Endothelial cell of umbilical vein (primary cell): ENCODE measurements at regions not wholly inside any gene's neighbourhood (a gene's known extent, or its start where the extent isn't known, plus 50 kb on each side); places are given as distances from the start of the nearest gene placed in this dataset.

Experiments
- BruUV-seq: library from RNA; stranded (reverse); fragments of 400-500 nt; replicated peaks from 2 replicates; lab custom pipeline; 2021; lab: Mats Ljungman, UMichigan
- CTCF ChIA-PET: fragments of 300-600, 350-600 bp; sonication (Branson Sonifier 250); formaldehyde crosslinking; loops from one replicate; lab custom pipeline; 2021; ENCODE audit warnings: antibody characterized with exemption, inconsistent platforms; lab: Charles Lee
- POLR2A ChIA-PET: fragments of 300-600, 350-600 bp; sonication (Branson Sonifier 250); formaldehyde crosslinking; loops from one replicate; lab custom pipeline; 2021; ENCODE audit warnings: antibody characterized with exemption, inconsistent platforms; lab: Charles Lee
- DNase-seq: peaks from one replicate; pipeline ENCODE4 v3.0.0-alpha.2; 2011; ENCODE audit warnings: low read depth, low spot score
- FAIRE-seq: peaks from 2 replicates; lab custom pipeline; 2011; peaks lifted over from hg19 to GRCh38; lab: Jason Lieb, UNC
- H2AFZ ChIP-seq: 2 replicates; pipeline ENCODE4 v1.6.0; 2012; ENCODE audit warnings: low read depth, low read length, control low read depth, inconsistent platforms
- H3K27ac ChIP-seq: 2 replicates; pipeline ENCODE4 v1.5.1; 2011; ENCODE audit warnings: low read depth, mild to moderate bottlenecking, control low read depth, low read length, moderate library complexity; ENCODE audit not compliant: insufficient read depth
- H3K27me3 ChIP-seq, 2 experiments: 2 replicates each; pipeline versions ENCODE4 v1.6.0 to v1.6.1; 2011; ENCODE audit warnings: low read length in 2 of 2, mixed read lengths in 1 of 2; ENCODE audit not compliant: control insufficient read depth in 2 of 2, insufficient read depth in 2 of 2
- H3K36me3 ChIP-seq, 2 experiments: 2 replicates in 1 of 2; 3 replicates in 1 of 2; pipeline ENCODE4 v1.5.1; 2011; ENCODE audit warnings: low read length in 2 of 2, mild to moderate bottlenecking in 1 of 2, moderate library complexity in 1 of 2; ENCODE audit not compliant: control insufficient read depth in 2 of 2, insufficient read depth in 2 of 2; ENCODE audit errors: extremely low read depth in 1 of 2
- H3K4me1 ChIP-seq: 3 replicates; pipeline ENCODE4 v1.5.1; 2011; ENCODE audit warnings: mild to moderate bottlenecking, low read length; ENCODE audit not compliant: control insufficient read depth, insufficient read depth; ENCODE audit errors: extremely low read depth
- H3K4me2 ChIP-seq: 2 replicates; pipeline ENCODE4 v1.6.1; 2011; ENCODE audit warnings: low read length, control low read depth, mixed read lengths; ENCODE audit not compliant: insufficient read depth
- H3K4me3 ChIP-seq, 3 experiments: fragments of 200-600 bp in 1 of 3; sonication (generic), shearing (Covaris generic) in 1 of 3; replicated peaks in 1 of 3; 2 replicates each; pipeline ENCODE4 v1.5.1; 2011 to 2016; ENCODE audit warnings: control low read depth in 3 of 3, low read length in 3 of 3, mild to moderate bottlenecking in 2 of 3, inconsistent platforms in 1 of 3, low read depth in 1 of 3, moderate library complexity in 1 of 3; ENCODE audit not compliant: insufficient read depth in 1 of 3
- H3K79me2 ChIP-seq: 2 replicates; pipeline ENCODE4 v1.6.0; 2012; ENCODE audit warnings: low read length, inconsistent platforms; ENCODE audit not compliant: control insufficient read depth, insufficient read depth
- H3K9ac ChIP-seq: replicated peaks from 2 replicates; pipeline ENCODE3; 2011; ENCODE audit warnings: low read length, control low read depth; ENCODE audit not compliant: insufficient read depth; ENCODE audit errors: extremely low read depth
- H3K9me1 ChIP-seq: replicated peaks from 3 replicates; pipeline ENCODE4 v1.6.0; 2011; ENCODE audit warnings: mild to moderate bottlenecking, low read length; ENCODE audit not compliant: control insufficient read depth, insufficient read depth; ENCODE audit errors: extremely low read depth
- H3K9me3 ChIP-seq: replicated peaks from 2 replicates; pipeline ENCODE4 v1.5.1; 2012; ENCODE audit warnings: low read length, inconsistent platforms; ENCODE audit not compliant: control insufficient read depth, insufficient read depth
- H4K20me1 ChIP-seq: replicated peaks from 2 replicates; pipeline ENCODE3; 2011; ENCODE audit warnings: mild to moderate bottlenecking, low read length; ENCODE audit not compliant: control insufficient read depth, insufficient read depth; ENCODE audit errors: extremely low read depth
- EZH2 ChIP-seq: IDR thresholded peaks from 2 replicates; pipeline ENCODE4 v1.6.1; 2012; ENCODE audit warnings: borderline replicate concordance, low read depth, mild to moderate bottlenecking, moderate library complexity, low read length, inconsistent platforms; ENCODE audit not compliant: severe bottlenecking
- FOS ChIP-seq: IDR thresholded peaks from 2 replicates; pipeline ENCODE4 v1.6.1; 2011; ENCODE audit warnings: mild to moderate bottlenecking, low read length, moderate library complexity, borderline replicate concordance; ENCODE audit not compliant: insufficient read depth
- GATA2 ChIP-seq: IDR thresholded peaks from 2 replicates; pipeline ENCODE4 v1.7.0; 2011; ENCODE audit warnings: low read depth, mild to moderate bottlenecking, moderate library complexity, mixed read lengths, low read length; ENCODE audit not compliant: insufficient read length, insufficient read depth
- JUN ChIP-seq: IDR thresholded peaks from 2 replicates; pipeline ENCODE4 v1.6.1; 2011; ENCODE audit warnings: borderline replicate concordance, low read depth; ENCODE audit not compliant: insufficient read length, insufficient read depth
- MYC ChIP-seq: IDR thresholded peaks from one replicate; pipeline ENCODE4 v1.6.1; 2011; ENCODE audit warnings: mild to moderate bottlenecking, low read depth, low read length
- POLR2A ChIP-seq: IDR thresholded peaks from 2 replicates; pipeline ENCODE4 v1.6.1; 2012; ENCODE audit warnings: low read depth, mild to moderate bottlenecking, control low read depth, low read length
- POLR2AphosphoS5 ChIP-seq: IDR thresholded peaks from 2 replicates; pipeline ENCODE4 v1.6.1; 2012; ENCODE audit warnings: low read depth, mild to moderate bottlenecking, control low read depth, low read length, moderate library complexity; ENCODE audit not compliant: insufficient read depth
- dilution Hi-C: fragments of 300-500 bp; cut with MboI; formaldehyde crosslinking; loops from one replicate; pipeline ENCODE4 v1.15.0; 2019; ENCODE audit warnings: low sequenced_read_pairs; ENCODE audit not compliant: extremely low pct_ligation_motif_present
- intact Hi-C: fragments of 100-400 bp; cut with micrococcal nuclease; formaldehyde crosslinking; loops from one replicate; pipeline ENCODE4 v1.10.0; 2022
- TF ChIP-seq, protein P1 (sequence below): IDR thresholded peaks from 2 replicates; pipeline ENCODE4 v1.6.1; 2011; ENCODE audit not compliant: insufficient read depth, insufficient read length
- TF ChIP-seq, protein P2 (sequence below), 2 donors: IDR thresholded peaks; 1 replicate in 1 of 2; 2 replicates in 1 of 2; pipeline ENCODE4 v1.5.1; 2011; ENCODE audit warnings: low read length in 2 of 2, mild to moderate bottlenecking in 2 of 2, moderate library complexity in 2 of 2, control low read depth in 1 of 2, inconsistent platforms in 1 of 2, low read depth in 1 of 2; ENCODE audit not compliant: insufficient read depth in 1 of 2; ENCODE audit errors: extremely low read depth in 1 of 2

DNA sequence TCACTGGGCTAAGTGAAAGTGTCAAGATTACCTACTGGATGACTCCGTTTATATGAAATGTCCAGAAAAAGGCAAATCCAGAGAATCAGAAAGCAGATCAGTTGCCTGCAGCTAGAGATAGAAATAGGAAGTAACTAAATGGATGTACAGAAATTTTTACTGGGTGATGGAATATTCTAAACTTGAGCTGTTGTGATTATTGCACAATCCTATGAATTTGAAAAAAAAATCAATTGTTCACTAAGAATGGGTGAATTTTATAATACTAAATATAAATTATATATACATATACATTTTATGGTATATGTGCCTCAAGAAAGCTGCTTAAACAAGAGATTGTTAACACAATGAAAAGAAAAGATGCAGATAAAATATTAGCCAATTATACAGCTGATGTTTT is 181.1 kb upstream of the C16orf82 start:
- CTCF ChIA-PET, result no interaction called here
- Histone ChIP-seq H3K4me2 (no peak overlapping the region), H3K27me3 (no peaks in the 10 kb centered on the region), H3K79me2 (no peaks in the 10 kb centered on the region), H3K36me3 (no peaks in the 10 kb centered on the region), H3K4me1 (no peaks in the 10 kb centered on the region), H3K9ac (no peak overlapping the region), H3K4me3 (no peak overlapping the region), H3K27ac (no peak overlapping the region), H2AFZ (no peak overlapping the region), H3K9me3 (no peaks in the 10 kb centered on the region), H3K9me1 (no peaks in the 10 kb centered on the region), H4K20me1 (no peaks in the 10 kb centered on the region)
- TF ChIP-seq EZH2 (no peak), POLR2A (no peak), FOS (no peak), JUN (no peak), MYC (no peak), POLR2AphosphoS5 (no peak), GATA2 (no peak)
- TF ChIP-seq, protein P1, sequence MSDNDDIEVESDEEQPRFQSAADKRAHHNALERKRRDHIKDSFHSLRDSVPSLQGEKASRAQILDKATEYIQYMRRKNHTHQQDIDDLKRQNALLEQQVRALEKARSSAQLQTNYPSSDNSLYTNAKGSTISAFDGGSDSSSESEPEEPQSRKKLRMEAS, result no peak
- TF ChIP-seq, protein P2, sequence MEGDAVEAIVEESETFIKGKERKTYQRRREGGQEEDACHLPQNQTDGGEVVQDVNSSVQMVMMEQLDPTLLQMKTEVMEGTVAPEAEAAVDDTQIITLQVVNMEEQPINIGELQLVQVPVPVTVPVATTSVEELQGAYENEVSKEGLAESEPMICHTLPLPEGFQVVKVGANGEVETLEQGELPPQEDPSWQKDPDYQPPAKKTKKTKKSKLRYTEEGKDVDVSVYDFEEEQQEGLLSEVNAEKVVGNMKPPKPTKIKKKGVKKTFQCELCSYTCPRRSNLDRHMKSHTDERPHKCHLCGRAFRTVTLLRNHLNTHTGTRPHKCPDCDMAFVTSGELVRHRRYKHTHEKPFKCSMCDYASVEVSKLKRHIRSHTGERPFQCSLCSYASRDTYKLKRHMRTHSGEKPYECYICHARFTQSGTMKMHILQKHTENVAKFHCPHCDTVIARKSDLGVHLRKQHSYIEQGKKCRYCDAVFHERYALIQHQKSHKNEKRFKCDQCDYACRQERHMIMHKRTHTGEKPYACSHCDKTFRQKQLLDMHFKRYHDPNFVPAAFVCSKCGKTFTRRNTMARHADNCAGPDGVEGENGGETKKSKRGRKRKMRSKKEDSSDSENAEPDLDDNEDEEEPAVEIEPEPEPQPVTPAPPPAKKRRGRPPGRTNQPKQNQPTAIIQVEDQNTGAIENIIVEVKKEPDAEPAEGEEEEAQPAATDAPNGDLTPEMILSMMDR (IDR thresholded peaks at IDR 0.05; ENCODE audit: extremely low read depth in 1 of 2, insufficient read depth in 1 of 2, low read depth in 1 of 2, low read length in 2 of 2), result no peak
- DNase-seq (no peak), FAIRE-seq (no peak)
- dilution Hi-C loops, result no loop called here
- BruUV-seq, result no TSS peak
- POLR2A ChIA-PET, result no interaction called here
- intact Hi-C loops, result no loop called here
